ENCODE measurements at regions not wholly inside any gene's neighbourhood (a gene's known extent, or its start where the extent isn't known, plus 50 kb on each side); places are given as distances from the start of the nearest gene placed in this dataset.

GRCh38 chr10:107391901-107392300, 227.4 kb upstream of the SORCS1 start:
- DNase-seq (ENCODE audit: low spot score) = no peak

- DNase-seq (ENCODE audit: low spot score) = no peak
Observed at GRCh38 chr10:107390563-107390962, 226.1 kb upstream of the SORCS1 start.

- DNase-seq (ENCODE audit: low spot score) = no peak
Observed at GRCh38 chr10:107383357-107383756, 218.9 kb upstream of the SORCS1 start.

- DNase-seq (ENCODE audit: low spot score) = no peak
Observed at GRCh38 chr10:107379601-107380000, 215.1 kb upstream of the SORCS1 start.

- no peak for DNase-seq (ENCODE audit: low spot score)
Observed at GRCh38 chr10:107371801-107372200, 207.3 kb upstream of the SORCS1 start.

GRCh38 chr10:107364872-107365271, 200.4 kb upstream of the SORCS1 start:
- DNase-seq (ENCODE audit: low spot score) = no peak

GRCh38 chr10:107362306-107362705, 197.8 kb upstream of the SORCS1 start:
- no peak for DNase-seq (ENCODE audit: low spot score)

GRCh38 chr10:107357033-107357432, 192.5 kb upstream of the SORCS1 start:
- no peak for DNase-seq (ENCODE audit: low spot score)

GRCh38 chr10:107356396-107356795, 191.9 kb upstream of the SORCS1 start:
- DNase-seq (ENCODE audit: low spot score) = no peak

GRCh38 chr10:107342711-107343110, 178.2 kb upstream of the SORCS1 start:
- no peak for DNase-seq (ENCODE audit: low spot score)

GRCh38 chr10:107341281-107341680, 176.8 kb upstream of the SORCS1 start:
- DNase-seq (ENCODE audit: low spot score) = no peak

- DNase-seq (ENCODE audit: low spot score) = no peak
Observed at GRCh38 chr10:107340326-107340725, 175.8 kb upstream of the SORCS1 start.

- no peak for DNase-seq (ENCODE audit: low spot score)
Observed at GRCh38 chr10:107336061-107336460, 171.6 kb upstream of the SORCS1 start.

GRCh38 chr10:107317592-107317991, 153.1 kb upstream of the SORCS1 start:
- DNase-seq (ENCODE audit: low spot score) = no peak

GRCh38 chr10:107303203-107303602, 138.7 kb upstream of the SORCS1 start:
- DNase-seq (ENCODE audit: low spot score) = no peak

- DNase-seq (ENCODE audit: low spot score) = no peak
Observed at GRCh38 chr10:107299606-107300005, 135.1 kb upstream of the SORCS1 start.

- no peak for DNase-seq (ENCODE audit: low spot score)
Observed at GRCh38 chr10:107284187-107284586, 119.7 kb upstream of the SORCS1 start.

GRCh38 chr10:107280293-107280692, 115.8 kb upstream of the SORCS1 start:
- DNase-seq (ENCODE audit: low spot score) = no peak

GRCh38 chr10:107277591-107277990, 113.1 kb upstream of the SORCS1 start:
- DNase-seq (ENCODE audit: low spot score) = no peak

GRCh38 chr10:107275806-107276205, 111.3 kb upstream of the SORCS1 start:
- DNase-seq (ENCODE audit: low spot score) = peak; percentile 54

- no peak for DNase-seq (ENCODE audit: low spot score)
Observed at GRCh38 chr10:107269626-107270025, 105.1 kb upstream of the SORCS1 start.

- no peak for DNase-seq (ENCODE audit: low spot score)
Observed at GRCh38 chr10:107264742-107265141, 100.2 kb upstream of the SORCS1 start.

GRCh38 chr10:107244122-107244521, 79.6 kb upstream of the SORCS1 start:
- no peak for DNase-seq (ENCODE audit: low spot score)

GRCh38 chr10:107238275-107238674, 73.8 kb upstream of the SORCS1 start:
- DNase-seq (ENCODE audit: low spot score) = no peak

- DNase-seq (ENCODE audit: low spot score) = no peak
Observed at GRCh38 chr10:107232013-107232412, 67.5 kb upstream of the SORCS1 start.
